SK-N-MC (cell line): ENCODE measurements at regions not wholly inside any gene's neighbourhood (a gene's known extent, or its start where the extent isn't known, plus 50 kb on each side); places are given as distances from the start of the nearest gene placed in this dataset.

Experiments
- DNase-seq: peaks from one replicate; pipeline ENCODE4 v3.0.0-alpha.2; 2011; ENCODE audit warnings: low read depth, low spot score
- H3K27ac ChIP-seq: fragments of 200-600 bp; sonication (generic); 2 replicates; pipeline ENCODE4 v1.5.1; 2016; ENCODE audit warnings: mixed run types
- H3K36me3 ChIP-seq: fragments of 200-600 bp; sonication (generic); 2 replicates; pipeline ENCODE4 v1.6.1; 2017; ENCODE audit warnings: antibody characterized with exemption, low read length, mixed read lengths; ENCODE audit not compliant: insufficient read depth
- H3K4me3 ChIP-seq: fragments of 200-600 bp; sonication (generic); 2 replicates; pipeline ENCODE4 v1.5.1; 2016
- H3K9ac ChIP-seq: fragments of 200-600 bp; sonication (generic); 2 replicates; pipeline ENCODE4 v1.8.0; 2017; ENCODE audit warnings: mixed run types, mixed read lengths; ENCODE audit not compliant: insufficient read length
- H3K9me3 ChIP-seq: fragments of 200-600 bp; sonication (generic); 2 replicates; pipeline ENCODE4 v1.6.1; 2017; ENCODE audit warnings: low read depth, mild to moderate bottlenecking, antibody characterized with exemption, low read length, moderate library complexity, mixed read lengths
- EZH2 ChIP-seq: fragments of 200-600 bp; sonication (generic); IDR thresholded peaks from one replicate; pipeline ENCODE4 v1.6.1; 2017; ENCODE audit warnings: antibody characterized with exemption
- FOXP2 ChIP-seq: optimal IDR thresholded peaks from 2 replicates; pipeline ENCODE3; 2011; ENCODE audit warnings: mild to moderate bottlenecking, moderate library complexity; ENCODE audit not compliant: insufficient read depth; ENCODE audit errors: extremely low read length, control extremely low read depth
- POLR2AphosphoS5 ChIP-seq: IDR thresholded peaks from 2 replicates; pipeline ENCODE4 v1.6.1; 2012; ENCODE audit warnings: mild to moderate bottlenecking, low read depth, low read length, borderline replicate concordance

GRCh38 chr18:22044474-22045220 lies 124.7 kb upstream of the GATA6 start:
- no peaks in the 10 kb centered on the region for H3K9me3 ChIP-seq
- no peak overlapping the region for H3K9ac ChIP-seq
- H3K4me3 ChIP-seq: no peak overlapping the region
- no peaks in the 10 kb centered on the region for H3K36me3 ChIP-seq
- H3K27ac ChIP-seq: no peak overlapping the region
- DNase-seq: no peak
- TF ChIP-seq POLR2AphosphoS5: no peak
- TF ChIP-seq FOXP2: no peak
- TF ChIP-seq EZH2: no peak

- Histone ChIP-seq H3K27ac (no peak overlapping the region), H3K9ac (no peak overlapping the region), H3K9me3 (no peaks in the 10 kb centered on the region), H3K36me3 (no peaks in the 10 kb centered on the region), H3K4me3 (no peak overlapping the region)
- TF ChIP-seq POLR2AphosphoS5: no peak
- TF ChIP-seq EZH2: no peak
- TF ChIP-seq FOXP2: no peak
- DNase-seq: no peak
Measured at GRCh38 chr18:22045221-22045918, 124.0 kb upstream of the GATA6 start.

GRCh38 chr18:22046473-22046872 lies 122.9 kb upstream of the GATA6 start:
- H3K9ac ChIP-seq: no peak overlapping the region
- H3K27ac ChIP-seq: no peak overlapping the region
- TF ChIP-seq POLR2AphosphoS5: no peak
- TF ChIP-seq FOXP2: no peak
- TF ChIP-seq EZH2: no peak
- H3K4me3 ChIP-seq: no peak overlapping the region
- no peaks in the 10 kb centered on the region for H3K36me3 ChIP-seq
- no peaks in the 10 kb centered on the region for H3K9me3 ChIP-seq
- no peak for DNase-seq

GRCh38 chr18:22047485-22047884 lies 121.9 kb upstream of the GATA6 start:
- no peak overlapping the region for H3K4me3 ChIP-seq
- H3K27ac ChIP-seq: no peak overlapping the region
- DNase-seq: no peak
- H3K9me3 ChIP-seq: no peaks in the 10 kb centered on the region
- no peak for TF ChIP-seq POLR2AphosphoS5
- no peak for TF ChIP-seq EZH2
- TF ChIP-seq FOXP2: no peak
- H3K9ac ChIP-seq: no peak overlapping the region
- H3K36me3 ChIP-seq: no peaks in the 10 kb centered on the region

- TF ChIP-seq EZH2 (no peak), POLR2AphosphoS5 (no peak), FOXP2 (no peak)
- Histone ChIP-seq H3K27ac (no peak overlapping the region), H3K4me3 (no peak overlapping the region)
Measured at GRCh38 chr18:22048221-22048620, 121.2 kb upstream of the GATA6 start.

GRCh38 chr18:22048932-22049615 lies 120.3 kb upstream of the GATA6 start:
- no peak for TF ChIP-seq POLR2AphosphoS5
- TF ChIP-seq EZH2: no peak
- no peak for TF ChIP-seq FOXP2
- DNase-seq: no peak
- Histone ChIP-seq H3K27ac (no peak overlapping the region), H3K4me3 (no peak overlapping the region), H3K9me3 (no peaks in the 10 kb centered on the region), H3K36me3 (no peaks in the 10 kb centered on the region), H3K9ac (no peak overlapping the region)

More at GRCh38 chr18:22048221-22048620, 121.2 kb upstream of the GATA6 start:
- Histone ChIP-seq H3K9ac (no peak overlapping the region), H3K9me3 (no peaks in the 10 kb centered on the region), H3K36me3 (no peaks in the 10 kb centered on the region)
- no peak for DNase-seq

- H3K27ac ChIP-seq: no peak overlapping the region
- H3K9me3 ChIP-seq: no peaks in the 10 kb centered on the region
- no peak overlapping the region for H3K4me3 ChIP-seq
- TF ChIP-seq POLR2AphosphoS5: no peak
- no peak for TF ChIP-seq FOXP2
- no peak for TF ChIP-seq EZH2
- H3K36me3 ChIP-seq: no peaks in the 10 kb centered on the region
- DNase-seq: no peak
- no peak overlapping the region for H3K9ac ChIP-seq
Measured at GRCh38 chr18:22052405-22053105, 116.8 kb upstream of the GATA6 start.

GRCh38 chr18:22055466-22056238 lies 113.7 kb upstream of the GATA6 start:
- TF ChIP-seq POLR2AphosphoS5 (no peak), EZH2 (no peak), FOXP2 (no peak)
- H3K4me3 ChIP-seq: no peak overlapping the region
- no peak for DNase-seq
- no peak overlapping the region for H3K9ac ChIP-seq
- no peaks in the 10 kb centered on the region for H3K36me3 ChIP-seq
- H3K9me3 ChIP-seq: no peaks in the 10 kb centered on the region
- H3K27ac ChIP-seq: no peak overlapping the region
